Upper lobe of left lung (tissue), 6 donors: ENCODE measurements at regions not wholly inside any gene's neighbourhood (a gene's known extent, or its start where the extent isn't known, plus 50 kb on each side); places are given as distances from the start of the nearest gene placed in this dataset.

ENCODE experiments used
- ATAC-seq, 2 donors: fragments of 200-7000 bp; cut with Tn5 transposase; one replicate each; pipeline ENCODE4 v1.9.1; 2022; ENCODE audit warnings: mild to moderate bottlenecking in 2 of 2, moderate library complexity in 2 of 2; ENCODE audit not compliant: low FRiP score in 2 of 2
- DNase-seq, 2 donors: peaks; one replicate each; pipeline ENCODE4 v3.0.0-alpha.2; 2019 to 2020
- H3K27ac ChIP-seq, 4 donors: fragments of 200-600 bp; sonication (generic); one replicate each; pipeline ENCODE4 v1.5.1; 2016 to 2019
- H3K27me3 ChIP-seq, 4 donors: fragments of 200-600 bp; sonication (generic); one replicate each; pipeline ENCODE4 v1.5.1; 2017 to 2019
- H3K36me3 ChIP-seq, 4 donors: fragments of 200-600 bp; sonication (generic); one replicate each; pipeline ENCODE4 v1.5.1; 2016 to 2019
- H3K4me1 ChIP-seq, 4 donors: fragments of 200-600 bp; sonication (generic); one replicate each; pipeline ENCODE4 v1.5.1; 2018 to 2019
- H3K4me3 ChIP-seq, 4 donors: fragments of 200-600 bp; sonication (generic); one replicate each; pipeline ENCODE4 v1.5.1; 2017 to 2019; ENCODE audit warnings: mild to moderate bottlenecking in 2 of 4, moderate library complexity in 1 of 4
- H3K9me3 ChIP-seq, 4 donors: fragments of 200-600 bp; sonication (generic); one replicate each; pipeline ENCODE4 v1.5.1; 2018 to 2019
- EP300 ChIP-seq, 4 donors: sonication (generic); formaldehyde crosslinking; IDR thresholded peaks; one replicate each; pipeline ENCODE4 v1.5.1; 2017; ENCODE audit warnings: antibody characterized with exemption in 4 of 4, control low read depth in 2 of 4
- POLR2A ChIP-seq, 4 donors: fragments of 450-650 bp; IDR thresholded peaks; one replicate each; pipeline ENCODE4 v1.5.1; 2016 to 2017; ENCODE audit warnings: antibody characterized with exemption in 4 of 4, mild to moderate bottlenecking in 2 of 4
- POLR2AphosphoS5 ChIP-seq, 2 donors: sonication (generic); formaldehyde crosslinking; IDR thresholded peaks; one replicate each; pipeline ENCODE4 v1.5.1; 2017; ENCODE audit warnings: antibody characterized with exemption in 2 of 2
- WGBS, 2 donors: methylation state at CpG; one replicate each; pipeline ENCODE4 v1.1.5; 2017 to 2018; 5-methylcytosine and 5-hydroxymethylcytosine counted together
- TF ChIP-seq, protein P1 (sequence below), 6 experiments: fragments of 450-650 bp in 4 of 6; fragments of 200-600 bp in 2 of 6; sonication (generic) in 2 of 6; IDR thresholded peaks; one replicate each; pipeline ENCODE4 v1.5.1; 2016 to 2019; ENCODE audit warnings: antibody characterized with exemption in 6 of 6
- donor health status: DM: no; HTN: no; CAD: no; lungs with moderate emphysema.
- donor health status: DM: no; HTN: yes; CAD: no; lungs with severe emphysema.

DNA sequence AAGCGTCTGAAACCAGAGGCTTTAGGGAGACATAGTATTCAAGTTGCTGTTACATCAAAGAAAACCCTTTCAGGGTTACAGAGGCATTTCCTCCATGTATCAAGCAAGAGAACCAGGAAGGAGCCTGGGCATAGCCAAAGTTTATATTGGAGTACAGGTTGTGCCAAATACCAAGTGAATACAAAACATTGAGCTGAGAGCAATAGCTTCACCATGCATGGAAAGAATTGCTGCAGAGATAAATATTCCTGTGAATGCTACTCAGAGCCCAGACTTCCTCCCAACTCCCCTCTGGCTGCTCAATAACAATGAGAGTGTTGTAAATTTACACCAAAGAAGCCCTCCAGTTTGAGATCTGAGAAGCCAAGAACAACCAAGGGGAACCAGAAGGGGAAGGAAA, 618.9 kb downstream of the DHX35 start:
- Histone ChIP-seq H3K36me3 (no peaks in the 10 kb centered on the region), H3K27me3 (no peaks in the 10 kb centered on the region), H3K27ac (no peak overlapping the region), H3K9me3 (no peaks in the 10 kb centered on the region), H3K4me1 (no peaks in the 10 kb centered on the region), H3K4me3 (no peak overlapping the region)
- TF ChIP-seq POLR2AphosphoS5 (IDR thresholded peaks at IDR 0.05) (no peak), POLR2A (IDR thresholded peaks at IDR 0.05) (no peak)
- TF ChIP-seq, protein P1, sequence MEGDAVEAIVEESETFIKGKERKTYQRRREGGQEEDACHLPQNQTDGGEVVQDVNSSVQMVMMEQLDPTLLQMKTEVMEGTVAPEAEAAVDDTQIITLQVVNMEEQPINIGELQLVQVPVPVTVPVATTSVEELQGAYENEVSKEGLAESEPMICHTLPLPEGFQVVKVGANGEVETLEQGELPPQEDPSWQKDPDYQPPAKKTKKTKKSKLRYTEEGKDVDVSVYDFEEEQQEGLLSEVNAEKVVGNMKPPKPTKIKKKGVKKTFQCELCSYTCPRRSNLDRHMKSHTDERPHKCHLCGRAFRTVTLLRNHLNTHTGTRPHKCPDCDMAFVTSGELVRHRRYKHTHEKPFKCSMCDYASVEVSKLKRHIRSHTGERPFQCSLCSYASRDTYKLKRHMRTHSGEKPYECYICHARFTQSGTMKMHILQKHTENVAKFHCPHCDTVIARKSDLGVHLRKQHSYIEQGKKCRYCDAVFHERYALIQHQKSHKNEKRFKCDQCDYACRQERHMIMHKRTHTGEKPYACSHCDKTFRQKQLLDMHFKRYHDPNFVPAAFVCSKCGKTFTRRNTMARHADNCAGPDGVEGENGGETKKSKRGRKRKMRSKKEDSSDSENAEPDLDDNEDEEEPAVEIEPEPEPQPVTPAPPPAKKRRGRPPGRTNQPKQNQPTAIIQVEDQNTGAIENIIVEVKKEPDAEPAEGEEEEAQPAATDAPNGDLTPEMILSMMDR (IDR thresholded peaks at IDR 0.05) = no peak
- no peak for DNase-seq
- WGBS, 2 donors = 43 to 55% methylated on average over 1 of the region's 1 CpG
- ATAC-seq = no peak

DNA sequence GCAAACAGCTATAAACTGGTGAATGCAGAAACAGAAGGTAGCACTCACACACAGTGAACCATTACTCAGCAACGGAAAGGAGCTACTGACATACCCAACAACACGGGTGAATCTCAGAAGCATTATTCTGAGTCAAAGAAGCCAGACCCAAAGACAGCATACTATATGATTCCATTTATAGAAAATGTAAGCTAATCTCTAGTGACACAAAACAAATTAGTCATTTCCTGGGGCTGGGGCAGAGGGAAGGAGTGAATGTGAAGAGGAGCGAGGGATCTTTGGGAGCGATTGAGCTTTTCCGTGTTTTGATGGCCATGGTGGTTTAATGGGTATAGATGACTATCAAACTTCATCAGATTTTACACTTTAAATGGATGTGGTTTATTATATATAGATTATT, 614.6 kb downstream of the DHX35 start:
- Histone ChIP-seq H3K36me3 (no peaks in the 10 kb centered on the region), H3K4me3 (no peak overlapping the region), H3K9me3 (no peaks in the 10 kb centered on the region), H3K27ac (no peak overlapping the region), H3K27me3 (no peaks in the 10 kb centered on the region), H3K4me1 (no peaks in the 10 kb centered on the region)
- DNase-seq (no peak), ATAC-seq (no peak)
- TF ChIP-seq, protein P1 (IDR thresholded peaks at IDR 0.05) = no peak
- no peak for TF ChIP-seq POLR2A (IDR thresholded peaks at IDR 0.05)
- no peak for TF ChIP-seq EP300 (IDR thresholded peaks at IDR 0.05)
- TF ChIP-seq POLR2AphosphoS5 (IDR thresholded peaks at IDR 0.05) = no peak
- 70 to 81% methylated on average over 5 of the region's 5 CpGs for WGBS, 2 donors

GRCh38 chr20:39574061-39574460, 611.9 kb downstream of the DHX35 start:
- no peak for ATAC-seq
- no peak overlapping the region for H3K27ac ChIP-seq
- peaks cover 0 to 3% (median 0%) of the 10 kb centered on the region in 4 donors for H3K9me3 ChIP-seq
- H3K36me3 ChIP-seq = no peaks in the 10 kb centered on the region
- no peak overlapping the region for H3K4me3 ChIP-seq
- DNase-seq = no peak
- H3K4me1 ChIP-seq = no peaks in the 10 kb centered on the region
- 44 to 47% methylated on average over 2 of the region's 2 CpGs for WGBS, 2 donors
- no peaks in the 10 kb centered on the region for H3K27me3 ChIP-seq
- TF ChIP-seq EP300 (IDR thresholded peaks at IDR 0.05) = no peak
- TF ChIP-seq, protein P1 (IDR thresholded peaks at IDR 0.05) = no peak

GRCh38 chr20:39571171-39571570, 609.0 kb downstream of the DHX35 start:
- H3K27me3 ChIP-seq = no peaks in the 10 kb centered on the region
- whole genome bisulfite sequencing, 2 donors = 81 to 83% methylated on average over 5 of the region's 5 CpGs
- no peaks in the 10 kb centered on the region for H3K4me1 ChIP-seq
- H3K4me3 ChIP-seq = no peak overlapping the region
- TF ChIP-seq POLR2A (IDR thresholded peaks at IDR 0.05) (no peak), EP300 (IDR thresholded peaks at IDR 0.05) (no peak), POLR2AphosphoS5 (IDR thresholded peaks at IDR 0.05) (no peak)
- TF ChIP-seq, protein P1 (IDR thresholded peaks at IDR 0.05) = no peak
- H3K36me3 ChIP-seq = no peaks in the 10 kb centered on the region
- DNase-seq (no peak), ATAC-seq (no peak)
- H3K9me3 ChIP-seq = peaks cover 0 to 3% (median 0%) of the 10 kb centered on the region in 4 donors
- H3K27ac ChIP-seq = no peak overlapping the region

GRCh38 chr20:39568109-39568508, 606.0 kb downstream of the DHX35 start:
- peaks cover 0 to 3% (median 0%) of the 10 kb centered on the region in 4 donors for H3K9me3 ChIP-seq
- H3K4me3 ChIP-seq = no peak overlapping the region
- no peak for TF ChIP-seq POLR2AphosphoS5 (IDR thresholded peaks at IDR 0.05)
- TF ChIP-seq POLR2A (IDR thresholded peaks at IDR 0.05) = no peak
- TF ChIP-seq, protein P1 (IDR thresholded peaks at IDR 0.05) = no peak
- TF ChIP-seq EP300 (IDR thresholded peaks at IDR 0.05) = no peak
- H3K36me3 ChIP-seq = no peaks in the 10 kb centered on the region
- ATAC-seq = no peak
- H3K27ac ChIP-seq = no peak overlapping the region
- H3K4me1 ChIP-seq = no peaks in the 10 kb centered on the region
- WGBS, 2 donors = 53 to 72% methylated on average over 1 of the region's 1 CpG
- no peak for DNase-seq
- no peaks in the 10 kb centered on the region for H3K27me3 ChIP-seq
